ENCODE measurements at regions not wholly inside any gene's neighbourhood (a gene's known extent, or its start where the extent isn't known, plus 50 kb on each side); places are given as distances from the start of the nearest gene placed in this dataset.

DNA sequence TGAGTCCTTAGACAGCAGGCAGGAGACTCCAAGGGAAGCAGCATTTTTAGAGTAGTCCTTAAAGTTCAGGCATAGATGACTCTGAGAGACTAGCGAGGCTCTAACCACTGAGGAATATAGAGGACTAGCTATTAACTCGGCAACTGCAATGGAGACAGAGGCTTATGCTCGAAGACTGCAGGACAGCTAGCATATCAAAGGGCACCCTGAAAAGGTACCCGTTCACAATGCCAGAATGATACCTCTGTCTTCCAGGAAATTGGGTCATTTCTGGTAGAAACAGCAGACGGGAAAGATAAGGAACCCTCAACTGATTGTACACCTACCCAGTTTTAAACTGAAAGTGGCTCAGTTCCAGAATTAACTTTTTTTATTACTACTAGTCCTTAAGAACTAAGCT lies 1204.0 kb upstream of the ZEB2 start:
- DNase-seq (ENCODE audit: low read depth in 1 of 2, low spot score in 1 of 2): peak in 1 of 2 donors; percentile 23
- H3K4me3 ChIP-seq: no peak overlapping the region
- H3K4me1 ChIP-seq (ENCODE audit: low read depth): no peaks in the 10 kb centered on the region
- H3K27ac ChIP-seq: no peak overlapping the region
- TF ChIP-seq, protein P1, sequence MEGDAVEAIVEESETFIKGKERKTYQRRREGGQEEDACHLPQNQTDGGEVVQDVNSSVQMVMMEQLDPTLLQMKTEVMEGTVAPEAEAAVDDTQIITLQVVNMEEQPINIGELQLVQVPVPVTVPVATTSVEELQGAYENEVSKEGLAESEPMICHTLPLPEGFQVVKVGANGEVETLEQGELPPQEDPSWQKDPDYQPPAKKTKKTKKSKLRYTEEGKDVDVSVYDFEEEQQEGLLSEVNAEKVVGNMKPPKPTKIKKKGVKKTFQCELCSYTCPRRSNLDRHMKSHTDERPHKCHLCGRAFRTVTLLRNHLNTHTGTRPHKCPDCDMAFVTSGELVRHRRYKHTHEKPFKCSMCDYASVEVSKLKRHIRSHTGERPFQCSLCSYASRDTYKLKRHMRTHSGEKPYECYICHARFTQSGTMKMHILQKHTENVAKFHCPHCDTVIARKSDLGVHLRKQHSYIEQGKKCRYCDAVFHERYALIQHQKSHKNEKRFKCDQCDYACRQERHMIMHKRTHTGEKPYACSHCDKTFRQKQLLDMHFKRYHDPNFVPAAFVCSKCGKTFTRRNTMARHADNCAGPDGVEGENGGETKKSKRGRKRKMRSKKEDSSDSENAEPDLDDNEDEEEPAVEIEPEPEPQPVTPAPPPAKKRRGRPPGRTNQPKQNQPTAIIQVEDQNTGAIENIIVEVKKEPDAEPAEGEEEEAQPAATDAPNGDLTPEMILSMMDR (IDR thresholded peaks at IDR 0.05; ENCODE audit: low read depth, low read length): no peak
- no peaks in the 10 kb centered on the region for H3K9me3 ChIP-seq (ENCODE audit: low read depth)
- no peaks in the 10 kb centered on the region for H3K36me3 ChIP-seq
- H3K27me3 ChIP-seq: no peaks in the 10 kb centered on the region

DNA sequence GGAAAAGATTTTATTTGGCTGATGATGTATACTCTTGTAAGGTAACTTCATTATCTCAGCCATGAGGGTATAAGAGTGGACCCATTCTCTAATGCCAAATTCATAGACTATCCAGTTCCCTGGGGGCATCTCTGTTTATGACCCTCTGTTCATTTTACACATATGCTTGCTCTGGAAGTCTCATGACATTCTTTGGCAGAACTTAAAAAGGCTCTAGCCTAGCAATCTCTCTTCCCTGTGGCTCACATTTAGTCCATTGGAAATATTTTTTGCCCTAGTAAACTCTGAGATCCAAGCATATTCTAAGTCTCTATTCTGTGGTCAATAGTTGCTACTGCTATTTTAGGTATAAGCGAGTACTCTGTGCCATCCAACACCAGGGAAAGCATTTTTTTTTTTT lies 1201.8 kb upstream of the ZEB2 start:
- Histone ChIP-seq H3K9me3 (ENCODE audit: low read depth) (no peaks in the 10 kb centered on the region), H3K27me3 (no peaks in the 10 kb centered on the region), H3K4me1 (ENCODE audit: low read depth) (no peaks in the 10 kb centered on the region), H3K36me3 (no peaks in the 10 kb centered on the region), H3K4me3 (no peak overlapping the region), H3K27ac (no peak overlapping the region)
- TF ChIP-seq, protein P1 (IDR thresholded peaks at IDR 0.05; ENCODE audit: low read depth, low read length): no peak
- DNase-seq (ENCODE audit: low read depth in 1 of 2, low spot score in 1 of 2): no peak

- TF ChIP-seq, protein P1 (IDR thresholded peaks at IDR 0.05; ENCODE audit: low read depth, low read length): no peak
- no peaks in the 10 kb centered on the region for H3K4me1 ChIP-seq (ENCODE audit: low read depth)
- H3K27ac ChIP-seq: no peak overlapping the region
- no peaks in the 10 kb centered on the region for H3K27me3 ChIP-seq
- H3K36me3 ChIP-seq: no peaks in the 10 kb centered on the region
- no peak overlapping the region for H3K4me3 ChIP-seq
- DNase-seq (ENCODE audit: low read depth in 1 of 2, low spot score in 1 of 2): no peak
- no peaks in the 10 kb centered on the region for H3K9me3 ChIP-seq (ENCODE audit: low read depth)
Observed at GRCh38 chr2:145715601-145716000, 1195.7 kb upstream of the ZEB2 start.

- H3K36me3 ChIP-seq: no peaks in the 10 kb centered on the region
- no peak overlapping the region for H3K4me3 ChIP-seq
- H3K9me3 ChIP-seq (ENCODE audit: low read depth): no peaks in the 10 kb centered on the region
- TF ChIP-seq, protein P1 (IDR thresholded peaks at IDR 0.05; ENCODE audit: low read depth, low read length): no peak
- no peaks in the 10 kb centered on the region for H3K27me3 ChIP-seq
- no peaks in the 10 kb centered on the region for H3K4me1 ChIP-seq (ENCODE audit: low read depth)
- H3K27ac ChIP-seq: no peak overlapping the region
- DNase-seq (ENCODE audit: low read depth in 1 of 2, low spot score in 1 of 2): no peak
Observed at GRCh38 chr2:145710303-145710702, 1190.4 kb upstream of the ZEB2 start.

GRCh38 chr2:145702305-145702704 lies 1182.4 kb upstream of the ZEB2 start:
- TF ChIP-seq, protein P1 (IDR thresholded peaks at IDR 0.05; ENCODE audit: low read depth, low read length): no peak
- no peak overlapping the region for H3K27ac ChIP-seq
- H3K9me3 ChIP-seq (ENCODE audit: low read depth): no peaks in the 10 kb centered on the region
- no peak overlapping the region for H3K4me3 ChIP-seq
- H3K4me1 ChIP-seq (ENCODE audit: low read depth): no peaks in the 10 kb centered on the region
- H3K27me3 ChIP-seq: no peaks in the 10 kb centered on the region
- no peaks in the 10 kb centered on the region for H3K36me3 ChIP-seq
- DNase-seq (ENCODE audit: low read depth in 1 of 2, low spot score in 1 of 2): no peak

GRCh38 chr2:145692971-145693478 lies 1173.1 kb upstream of the ZEB2 start:
- Histone ChIP-seq H3K27ac (no peak overlapping the region), H3K9me3 (ENCODE audit: low read depth) (no peaks in the 10 kb centered on the region)
- TF ChIP-seq, protein P1 (IDR thresholded peaks at IDR 0.05; ENCODE audit: low read depth, low read length): no peak

More at GRCh38 chr2:145692971-145693478, 1173.1 kb upstream of the ZEB2 start:
- Histone ChIP-seq H3K4me1 (ENCODE audit: low read depth) (no peaks in the 10 kb centered on the region), H3K36me3 (no peaks in the 10 kb centered on the region), H3K4me3 (no peak overlapping the region), H3K27me3 (no peaks in the 10 kb centered on the region)
- peak in 1 of 2 donors; percentile 94 for DNase-seq (ENCODE audit: low read depth in 1 of 2, low spot score in 1 of 2)
